Mesendoderm (in vitro differentiated cells): ENCODE measurements at regions not wholly inside any gene's neighbourhood (a gene's known extent, or its start where the extent isn't known, plus 50 kb on each side); places are given as distances from the start of the nearest gene placed in this dataset.

Source experiments
- DNase-seq: peaks from one replicate; pipeline ENCODE4 v3.0.0; 2013
- H2AK5ac ChIP-seq: 2 replicates; pipeline ENCODE4 v1.6.1; 2013; ENCODE audit warnings: low read length, inconsistent platforms
- H2BK120ac ChIP-seq: 2 replicates; pipeline ENCODE4 v1.6.1; 2013; ENCODE audit warnings: low read depth, mild to moderate bottlenecking, low read length, moderate library complexity, mixed read lengths
- H2BK15ac ChIP-seq: replicated peaks from 2 replicates; pipeline ENCODE4 v1.6.1; 2013; ENCODE audit warnings: low read depth, mild to moderate bottlenecking, moderate library complexity
- H2BK5ac ChIP-seq: 2 replicates; pipeline ENCODE4 v1.6.1; 2013; ENCODE audit warnings: low read length, inconsistent platforms
- H3K18ac ChIP-seq: 2 replicates; pipeline ENCODE4 v1.6.1; 2013; ENCODE audit warnings: mild to moderate bottlenecking, low read length, mixed read lengths
- H3K23ac ChIP-seq: one replicate; pipeline ENCODE4 v1.6.1; 2013; ENCODE audit warnings: low read length
- H3K27ac ChIP-seq: 2 replicates; pipeline ENCODE4 v1.5.1; 2013; ENCODE audit warnings: low read depth, mild to moderate bottlenecking, inconsistent platforms, low read length, moderate library complexity
- H3K27me3 ChIP-seq: 2 replicates; pipeline ENCODE4 v1.6.1; 2013; ENCODE audit warnings: low read length, control low read depth, mild to moderate bottlenecking, inconsistent platforms; ENCODE audit not compliant: insufficient read depth, poor library complexity
- H3K36me3 ChIP-seq: 2 replicates; pipeline ENCODE4 v1.6.1; 2013; ENCODE audit warnings: low read length, inconsistent platforms; ENCODE audit not compliant: control insufficient read depth, insufficient read depth
- H3K4ac ChIP-seq: one replicate; pipeline ENCODE4 v1.6.1; 2013; ENCODE audit warnings: low read depth, mild to moderate bottlenecking, low read length, moderate library complexity
- H3K4me1 ChIP-seq: 2 replicates; pipeline ENCODE4 v1.6.1; 2013; ENCODE audit warnings: low read depth, low read length, inconsistent platforms; ENCODE audit not compliant: control insufficient read depth
- H3K4me2 ChIP-seq: 2 replicates; pipeline ENCODE4 v1.6.1; 2013; ENCODE audit warnings: low read length
- H3K4me3 ChIP-seq: 2 replicates; pipeline ENCODE4 v1.5.1; 2013; ENCODE audit warnings: mild to moderate bottlenecking, low read length
- H3K56ac ChIP-seq: one replicate; pipeline ENCODE4 v1.6.1; 2013; ENCODE audit warnings: low read length
- H3K79me1 ChIP-seq: 2 replicates; pipeline ENCODE4 v1.6.1; 2013; ENCODE audit warnings: low read length, inconsistent platforms
- H3K79me2 ChIP-seq: 2 replicates; pipeline ENCODE4 v1.6.1; 2013; ENCODE audit warnings: mild to moderate bottlenecking, low read length; ENCODE audit not compliant: control insufficient read depth, insufficient read depth
- H3K9ac ChIP-seq: 2 replicates; pipeline ENCODE4 v1.6.1; 2013; ENCODE audit warnings: low read length, inconsistent platforms
- H4K5ac ChIP-seq: one replicate; pipeline ENCODE4 v1.6.1; 2013; ENCODE audit warnings: low read length
- H4K8ac ChIP-seq: one replicate; pipeline ENCODE4 v1.6.1; 2013; ENCODE audit warnings: low read depth, mild to moderate bottlenecking, control low read depth, low read length, moderate library complexity
- WGBS: extraction: QIAGEN DNeasy Blood & Tissue Kit; methylation state at CpG from one replicate; pipeline ENCODE4 v1.1.7; 2013; ENCODE audit warnings: low lambda C conversion rate, missing lambda C conversion rate; ENCODE audit not compliant: insufficient coverage; ENCODE audit errors: extremely low coverage; 5-methylcytosine and 5-hydroxymethylcytosine counted together

DNA sequence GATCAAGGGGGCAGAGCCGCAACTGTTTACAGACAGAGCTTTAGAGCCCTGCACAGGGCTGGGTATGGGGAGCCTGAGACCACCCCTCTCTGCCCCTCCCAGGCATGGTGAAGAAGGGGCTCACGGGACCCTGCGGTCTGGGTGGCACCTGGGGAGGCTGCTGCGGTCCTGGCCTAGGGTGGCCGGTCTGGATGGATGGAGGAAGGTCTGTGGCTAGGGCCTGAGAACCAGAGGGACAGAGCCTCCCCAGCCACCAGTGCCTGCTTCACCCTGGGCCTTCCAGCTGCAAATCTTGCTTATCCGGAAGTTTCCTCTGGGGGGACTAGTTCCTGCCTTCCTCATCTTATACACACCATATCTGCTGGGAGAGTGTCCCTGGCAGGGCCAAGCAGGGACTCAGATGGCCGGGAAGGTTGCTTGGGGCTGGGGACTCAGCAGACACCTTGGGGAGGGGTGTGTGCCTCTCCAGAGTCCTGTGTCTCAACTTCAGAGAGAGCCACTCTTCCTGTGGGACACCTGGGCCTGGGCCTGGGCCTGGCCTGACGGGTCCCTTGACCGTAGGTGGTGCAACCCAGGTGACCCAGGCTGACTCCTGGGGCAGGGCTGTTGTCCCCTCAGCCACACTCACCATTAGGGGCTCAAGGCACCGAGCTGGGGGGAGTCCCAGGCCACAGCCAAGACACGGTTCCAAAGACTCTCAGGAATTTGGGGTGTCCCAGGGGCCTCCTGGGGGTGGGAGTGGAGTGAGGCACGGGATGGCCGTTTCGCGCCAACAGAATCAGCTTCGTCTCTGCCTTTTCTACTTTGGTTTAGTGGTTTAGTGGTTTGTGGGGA, 52.0 kb upstream of the ACTRT2 start:
- Histone ChIP-seq H3K9ac (no peak overlapping the region), H2AK5ac (no peak overlapping the region), H2BK120ac (no peak overlapping the region), H3K4me1 (no peaks in the 10 kb centered on the region), H3K27me3 (no peaks in the 10 kb centered on the region), H3K56ac (no peak overlapping the region), H3K27ac (no peak overlapping the region), H4K5ac (no peak overlapping the region), H3K79me1 (no peaks in the 10 kb centered on the region), H2BK15ac (no peak overlapping the region), H3K18ac (no peak overlapping the region), H3K23ac (no peak overlapping the region), H4K8ac (no peak overlapping the region), H3K79me2 (no peaks in the 10 kb centered on the region), H3K4ac (no peak overlapping the region), H3K36me3 (no peaks in the 10 kb centered on the region), H3K4me3 (no peak overlapping the region), H3K4me2 (no peak overlapping the region), H2BK5ac (no peak overlapping the region)
- no peak for DNase-seq
- WGBS = no CpG with 5 or more reads among the region's 16 CpGs

DNA sequence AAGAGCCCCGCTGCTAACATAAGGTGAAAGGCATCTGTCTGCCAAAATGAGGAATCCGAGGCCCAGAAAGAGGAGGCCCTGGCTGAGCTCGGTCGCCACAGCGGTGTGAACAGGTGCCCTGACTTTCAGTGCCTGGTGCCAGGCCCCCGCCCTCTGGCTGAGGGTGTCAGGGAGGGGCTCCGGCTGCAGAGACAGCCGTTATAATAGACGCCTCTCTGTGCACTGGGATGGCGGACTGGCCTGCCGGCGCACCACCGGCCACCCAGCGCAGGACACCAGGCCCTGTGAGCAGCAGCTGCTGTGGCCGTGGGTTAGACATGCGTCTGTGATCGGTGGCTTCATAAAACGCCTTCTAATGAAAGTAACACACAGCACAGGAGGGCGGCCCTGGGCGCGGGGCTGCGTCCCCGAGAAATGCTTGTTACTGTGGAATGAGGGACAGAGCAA, 51.4 kb upstream of the ACTRT2 start:
- H3K79me2 ChIP-seq = no peaks in the 10 kb centered on the region
- H2AK5ac ChIP-seq = no peak overlapping the region
- WGBS = no CpG with 5 or more reads among the region's 23 CpGs
- H2BK120ac ChIP-seq = no peak overlapping the region
- H4K8ac ChIP-seq = no peak overlapping the region
- H3K4me1 ChIP-seq = no peaks in the 10 kb centered on the region
- no peak for DNase-seq
- H3K4ac ChIP-seq = no peak overlapping the region
- no peaks in the 10 kb centered on the region for H3K79me1 ChIP-seq
- H3K23ac ChIP-seq = no peak overlapping the region
- no peak overlapping the region for H3K4me2 ChIP-seq
- no peaks in the 10 kb centered on the region for H3K27me3 ChIP-seq
- no peaks in the 10 kb centered on the region for H3K36me3 ChIP-seq
- no peak overlapping the region for H3K56ac ChIP-seq
- no peak overlapping the region for H2BK15ac ChIP-seq
- no peak overlapping the region for H2BK5ac ChIP-seq
- no peak overlapping the region for H3K9ac ChIP-seq
- H4K5ac ChIP-seq = no peak overlapping the region
- no peak overlapping the region for H3K27ac ChIP-seq
- H3K4me3 ChIP-seq = no peak overlapping the region
- no peak overlapping the region for H3K18ac ChIP-seq

DNA sequence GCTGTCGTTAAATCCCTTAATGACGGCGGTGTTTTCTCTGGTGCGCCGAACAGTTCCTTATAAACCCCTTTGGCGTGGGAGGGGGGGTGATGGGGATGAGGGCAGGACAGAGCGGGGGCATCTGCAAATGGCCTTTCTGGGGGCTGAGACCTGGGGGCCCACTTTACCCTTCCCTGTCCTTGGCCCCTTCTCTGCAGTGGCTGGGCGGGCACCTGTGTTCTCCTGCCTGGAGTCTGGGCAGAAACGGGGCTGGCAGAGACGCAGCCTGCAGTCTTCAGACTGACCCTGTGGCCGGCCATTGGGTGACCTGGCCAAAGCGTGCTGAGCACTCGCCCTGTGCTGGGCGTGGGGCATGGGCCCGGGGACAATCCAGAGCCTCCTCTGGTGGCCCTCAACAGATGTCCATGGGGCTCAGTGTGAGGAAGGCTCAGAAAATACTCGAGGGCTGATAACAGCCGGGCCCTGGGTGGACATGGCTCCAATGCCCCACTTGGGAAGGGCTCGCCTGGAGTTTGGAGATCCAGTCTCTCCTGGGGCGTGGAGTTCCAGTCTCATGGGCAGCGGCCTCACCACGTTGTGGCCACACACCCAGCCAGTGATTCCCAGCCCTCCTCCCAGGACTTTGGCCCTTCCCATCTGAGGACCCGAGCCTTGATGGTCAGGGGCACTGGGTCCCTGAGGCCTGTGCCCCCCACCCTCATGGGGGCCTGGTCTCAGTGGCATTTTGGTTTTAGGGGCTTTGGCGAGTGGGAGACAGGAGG, 50.8 kb upstream of the ACTRT2 start:
- H3K18ac ChIP-seq = no peak overlapping the region
- no peak overlapping the region for H2BK5ac ChIP-seq
- H3K9ac ChIP-seq = no peak overlapping the region
- no CpG with 5 or more reads among the region's 23 CpGs for WGBS
- H3K79me1 ChIP-seq = no peaks in the 10 kb centered on the region
- H4K5ac ChIP-seq = no peak overlapping the region
- H3K4me3 ChIP-seq = no peak overlapping the region
- H3K27me3 ChIP-seq = no peaks in the 10 kb centered on the region
- no peak overlapping the region for H4K8ac ChIP-seq
- H2BK120ac ChIP-seq = no peak overlapping the region
- no peak overlapping the region for H3K4me2 ChIP-seq
- no peak overlapping the region for H3K23ac ChIP-seq
- H2BK15ac ChIP-seq = no peak overlapping the region
- no peaks in the 10 kb centered on the region for H3K79me2 ChIP-seq
- no peaks in the 10 kb centered on the region for H3K36me3 ChIP-seq
- H3K4me1 ChIP-seq = no peaks in the 10 kb centered on the region
- H3K27ac ChIP-seq = no peak overlapping the region
- H3K56ac ChIP-seq = no peak overlapping the region
- no peak overlapping the region for H2AK5ac ChIP-seq
- no peak overlapping the region for H3K4ac ChIP-seq
- no peak for DNase-seq

DNA sequence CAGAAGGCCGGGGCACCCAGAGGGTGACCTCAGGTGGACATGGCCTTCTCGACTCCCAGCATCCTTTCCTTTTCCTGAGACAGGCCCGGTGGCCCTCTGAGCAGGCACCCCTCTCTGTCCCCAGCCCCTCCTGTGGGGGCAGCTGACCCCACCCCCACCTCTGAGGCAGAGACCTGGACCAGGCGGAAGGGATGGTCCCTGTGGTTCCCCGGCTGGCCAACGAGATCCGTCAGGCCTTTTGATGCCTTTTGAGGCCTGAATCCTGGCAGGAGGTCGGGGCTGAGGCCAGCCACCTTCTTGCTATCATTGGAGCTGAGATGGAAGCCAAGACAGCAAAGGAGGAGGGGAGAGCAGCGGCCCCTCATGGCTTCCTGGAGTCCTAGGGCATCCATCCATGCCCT, 50.2 kb upstream of the ACTRT2 start:
- H3K36me3 ChIP-seq = no peaks in the 10 kb centered on the region
- H2AK5ac ChIP-seq = no peak overlapping the region
- H2BK120ac ChIP-seq = no peak overlapping the region
- no peak overlapping the region for H3K9ac ChIP-seq
- H3K4me3 ChIP-seq = no peak overlapping the region
- no peaks in the 10 kb centered on the region for H3K79me2 ChIP-seq
- H3K23ac ChIP-seq = no peak overlapping the region
- H4K8ac ChIP-seq = no peak overlapping the region
- no peak overlapping the region for H3K18ac ChIP-seq
- H4K5ac ChIP-seq = no peak overlapping the region
- no peaks in the 10 kb centered on the region for H3K79me1 ChIP-seq
- H3K4me1 ChIP-seq = no peaks in the 10 kb centered on the region
- DNase-seq = no peak
- H2BK15ac ChIP-seq = no peak overlapping the region
- H3K4ac ChIP-seq = no peak overlapping the region
- H2BK5ac ChIP-seq = no peak overlapping the region
- no CpG with 5 or more reads among the region's 9 CpGs for WGBS
- H3K27ac ChIP-seq = no peak overlapping the region
- no peak overlapping the region for H3K56ac ChIP-seq
- H3K4me2 ChIP-seq = no peak overlapping the region
- no peaks in the 10 kb centered on the region for H3K27me3 ChIP-seq
